Mesodermal cell (in vitro differentiated cells): ENCODE measurements at regions not wholly inside any gene's neighbourhood (a gene's known extent, or its start where the extent isn't known, plus 50 kb on each side); places are given as distances from the start of the nearest gene placed in this dataset.

Source experiments
- H3K27ac ChIP-seq: 2 replicates; pipeline ENCODE4 v1.7.0; 2013; ENCODE audit warnings: mild to moderate bottlenecking, low read depth, low read length, moderate library complexity; ENCODE audit not compliant: severe bottlenecking
- H3K36me3 ChIP-seq: 2 replicates; pipeline ENCODE4 v1.7.1; 2013; ENCODE audit warnings: mild to moderate bottlenecking, low read length, moderate library complexity; ENCODE audit not compliant: control insufficient read depth, insufficient read depth
- H3K4me1 ChIP-seq: one replicate; pipeline ENCODE4 v1.7.1; 2013; ENCODE audit warnings: mild to moderate bottlenecking, low read length; ENCODE audit not compliant: insufficient read depth, control insufficient read depth, poor library complexity, severe bottlenecking
- H3K4me3 ChIP-seq: 2 replicates; pipeline ENCODE4 v1.7.0; 2013; ENCODE audit warnings: low read length, control low read depth, mild to moderate bottlenecking; ENCODE audit not compliant: insufficient read depth, poor library complexity, severe bottlenecking; ENCODE audit errors: extremely low read depth
- H3K9me3 ChIP-seq: 2 replicates; pipeline ENCODE4 v1.7.1; 2013; ENCODE audit warnings: mild to moderate bottlenecking, low read length, moderate library complexity; ENCODE audit not compliant: control insufficient read depth
- WGBS, 2 experiments: methylation state at CpG; one replicate each; pipeline ENCODE4 v1.1.5; 2013; ENCODE audit warnings: missing lambda C conversion rate in 2 of 2; ENCODE audit not compliant: insufficient coverage in 2 of 2; 5-methylcytosine and 5-hydroxymethylcytosine counted together

GRCh38 chr1:232302376-232303221, 327.3 kb downstream of the SIPA1L2 start:
- H3K9me3 ChIP-seq: no peaks in the 10 kb centered on the region
- 83 to 91% methylated on average over 1 to 3 of the region's 4 CpGs for whole genome bisulfite sequencing, 2 experiments
- no peak overlapping the region for H3K27ac ChIP-seq
- H3K36me3 ChIP-seq: no peaks in the 10 kb centered on the region
- no peaks in the 10 kb centered on the region for H3K4me1 ChIP-seq
- H3K4me3 ChIP-seq: no peak overlapping the region

- Histone ChIP-seq H3K36me3 (no peaks in the 10 kb centered on the region), H3K4me3 (no peak overlapping the region), H3K9me3 (no peaks in the 10 kb centered on the region), H3K27ac (no peak overlapping the region), H3K4me1 (no peaks in the 10 kb centered on the region)
- WGBS, 2 experiments: 91 to 96% methylated on average over 4 to 6 of the region's 8 CpGs
Measured at GRCh38 chr1:232301246-232301645, 328.7 kb downstream of the SIPA1L2 start.

GRCh38 chr1:232300466-232300865, 329.5 kb downstream of the SIPA1L2 start:
- H3K27ac ChIP-seq: no peak overlapping the region
- no peaks in the 10 kb centered on the region for H3K9me3 ChIP-seq
- WGBS, 2 experiments: 90% methylated on average over 1 of the region's 2 CpGs; no CpG with 5 or more reads in 1 of the 2 experiments

GRCh38 chr1:232296461-232296860, 333.5 kb downstream of the SIPA1L2 start:
- Histone ChIP-seq H3K4me3 (no peak overlapping the region), H3K27ac (no peak overlapping the region), H3K4me1 (no peaks in the 10 kb centered on the region), H3K36me3 (no peaks in the 10 kb centered on the region), H3K9me3 (no peaks in the 10 kb centered on the region)
- WGBS, 2 experiments: 58 to 90% methylated on average over 3 to 4 of the region's 4 CpGs

More at GRCh38 chr1:232300466-232300865, 329.5 kb downstream of the SIPA1L2 start:
- H3K4me1 ChIP-seq: no peaks in the 10 kb centered on the region
- no peaks in the 10 kb centered on the region for H3K36me3 ChIP-seq
- no peak overlapping the region for H3K4me3 ChIP-seq

- Histone ChIP-seq H3K9me3 (no peaks in the 10 kb centered on the region), H3K4me3 (no peak overlapping the region), H3K36me3 (no peaks in the 10 kb centered on the region), H3K27ac (no peak overlapping the region), H3K4me1 (no peaks in the 10 kb centered on the region)
- WGBS, 2 experiments: 80 to 100% methylated on average over 1 of the region's 3 CpGs
Measured at GRCh38 chr1:232293361-232293760, 336.6 kb downstream of the SIPA1L2 start.

GRCh38 chr1:232292818-232293217, 337.1 kb downstream of the SIPA1L2 start:
- no peak overlapping the region for H3K4me3 ChIP-seq
- 89% methylated on average over 5 to 6 of the region's 7 CpGs for WGBS, 2 experiments
- H3K27ac ChIP-seq: no peak overlapping the region
- no peaks in the 10 kb centered on the region for H3K4me1 ChIP-seq
- no peaks in the 10 kb centered on the region for H3K36me3 ChIP-seq
- no peaks in the 10 kb centered on the region for H3K9me3 ChIP-seq

GRCh38 chr1:232292239-232292638, 337.7 kb downstream of the SIPA1L2 start:
- Histone ChIP-seq H3K27ac (no peak overlapping the region), H3K9me3 (no peaks in the 10 kb centered on the region), H3K36me3 (no peaks in the 10 kb centered on the region), H3K4me1 (no peaks in the 10 kb centered on the region), H3K4me3 (no peak overlapping the region)
- WGBS, 2 experiments: 58 to 80% methylated on average over 1 of the region's 2 CpGs

GRCh38 chr1:232291681-232292080, 338.3 kb downstream of the SIPA1L2 start:
- no peaks in the 10 kb centered on the region for H3K36me3 ChIP-seq
- H3K4me1 ChIP-seq: no peaks in the 10 kb centered on the region
- WGBS, 2 experiments: no CpG with 5 or more reads among the region's 1 CpG

GRCh38 chr1:232291261-232291660, 338.7 kb downstream of the SIPA1L2 start:
- WGBS, 2 experiments: 77 to 96% methylated on average over 3 to 4 of the region's 4 CpGs

More at GRCh38 chr1:232291681-232292080, 338.3 kb downstream of the SIPA1L2 start:
- Histone ChIP-seq H3K9me3 (no peaks in the 10 kb centered on the region), H3K27ac (no peak overlapping the region), H3K4me3 (no peak overlapping the region)

GRCh38 chr1:232290570-232290969, 339.4 kb downstream of the SIPA1L2 start:
- Histone ChIP-seq H3K4me1 (no peaks in the 10 kb centered on the region), H3K36me3 (no peaks in the 10 kb centered on the region), H3K9me3 (no peaks in the 10 kb centered on the region), H3K27ac (no peak overlapping the region), H3K4me3 (no peak overlapping the region)

More at GRCh38 chr1:232291261-232291660, 338.7 kb downstream of the SIPA1L2 start:
- Histone ChIP-seq H3K4me3 (no peak overlapping the region), H3K9me3 (no peaks in the 10 kb centered on the region), H3K27ac (no peak overlapping the region), H3K36me3 (no peaks in the 10 kb centered on the region), H3K4me1 (no peaks in the 10 kb centered on the region)
